Thoracic aorta (tissue), 2 donors: ENCODE measurements at regions not wholly inside any gene's neighbourhood (a gene's known extent, or its start where the extent isn't known, plus 50 kb on each side); places are given as distances from the start of the nearest gene placed in this dataset.
"Not testable (repeated sequence)": the region's sequence is repeated elsewhere in the genome, so short reads cannot be mapped to it uniquely, and the experiment has no call there.

ENCODE experiments used
- ATAC-seq: fragments of 150-250 bp; one replicate; pipeline ENCODE4 v1.8.0; 2017; ENCODE audit warnings: low read depth; ENCODE audit not compliant: insufficient number of reproducible peaks, low FRiP score
- DNase-seq: peaks from one replicate; pipeline ENCODE4 v3.0.0-alpha.2; 2020; ENCODE audit warnings: low spot score
- H3K27ac ChIP-seq, 2 donors: fragments of 200-600 bp; sonication (generic); 1 replicate in 1 of 2; 2 replicates in 1 of 2; pipeline ENCODE4 v1.5.1; 2016; ENCODE audit warnings: mild to moderate bottlenecking in 2 of 2, moderate library complexity in 2 of 2
- H3K27me3 ChIP-seq: fragments of 200-600 bp; sonication (generic); replicated peaks from 2 replicates; pipeline ENCODE4 v1.6.0; 2016; ENCODE audit warnings: mild to moderate bottlenecking; ENCODE audit not compliant: insufficient read depth
- H3K36me3 ChIP-seq: fragments of 200-600 bp; sonication (generic); one replicate; pipeline ENCODE4 v1.5.1; 2016
- H3K4me1 ChIP-seq, 2 donors: fragments of 200-600 bp; sonication (generic); 1 replicate in 1 of 2; 2 replicates in 1 of 2; pipeline versions ENCODE4 v1.5.1 to v1.6.0; 2016; ENCODE audit warnings: low read depth in 2 of 2, mild to moderate bottlenecking in 1 of 2; ENCODE audit not compliant: control insufficient read depth in 1 of 2
- H3K4me3 ChIP-seq: fragments of 200-600 bp; sonication (generic); 2 replicates; pipeline ENCODE4 v1.5.1; 2016; ENCODE audit warnings: mild to moderate bottlenecking
- H3K9me3 ChIP-seq: fragments of 200-600 bp; sonication (generic); 2 replicates; pipeline ENCODE4 v1.5.1; 2016
- TF ChIP-seq, protein P1 (sequence below): fragments of 200-600 bp; sonication (generic); IDR thresholded peaks from one replicate; pipeline ENCODE4 v1.5.1; 2019; ENCODE audit warnings: antibody characterized with exemption

DNA sequence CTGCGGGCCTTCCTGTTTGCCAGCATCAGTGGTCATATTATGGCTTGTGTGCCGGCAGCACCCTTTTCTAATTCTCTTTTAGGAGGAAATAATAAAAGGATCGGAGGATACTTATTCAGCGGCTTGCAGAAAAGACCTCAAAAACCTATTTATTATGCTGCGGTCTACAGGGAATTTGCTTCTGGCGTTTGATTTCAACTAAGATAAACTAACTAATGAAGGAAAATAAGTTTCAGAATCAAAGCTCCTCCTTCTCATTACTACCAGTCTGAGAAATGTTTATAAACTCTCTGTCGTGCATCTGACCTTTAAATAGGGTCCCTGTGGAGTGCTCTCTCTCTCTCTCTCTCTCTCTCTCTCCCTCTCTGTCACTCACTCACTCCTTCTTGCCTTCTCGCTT, 335.0 kb upstream of the GLI3 start:
- TF ChIP-seq, protein P1, sequence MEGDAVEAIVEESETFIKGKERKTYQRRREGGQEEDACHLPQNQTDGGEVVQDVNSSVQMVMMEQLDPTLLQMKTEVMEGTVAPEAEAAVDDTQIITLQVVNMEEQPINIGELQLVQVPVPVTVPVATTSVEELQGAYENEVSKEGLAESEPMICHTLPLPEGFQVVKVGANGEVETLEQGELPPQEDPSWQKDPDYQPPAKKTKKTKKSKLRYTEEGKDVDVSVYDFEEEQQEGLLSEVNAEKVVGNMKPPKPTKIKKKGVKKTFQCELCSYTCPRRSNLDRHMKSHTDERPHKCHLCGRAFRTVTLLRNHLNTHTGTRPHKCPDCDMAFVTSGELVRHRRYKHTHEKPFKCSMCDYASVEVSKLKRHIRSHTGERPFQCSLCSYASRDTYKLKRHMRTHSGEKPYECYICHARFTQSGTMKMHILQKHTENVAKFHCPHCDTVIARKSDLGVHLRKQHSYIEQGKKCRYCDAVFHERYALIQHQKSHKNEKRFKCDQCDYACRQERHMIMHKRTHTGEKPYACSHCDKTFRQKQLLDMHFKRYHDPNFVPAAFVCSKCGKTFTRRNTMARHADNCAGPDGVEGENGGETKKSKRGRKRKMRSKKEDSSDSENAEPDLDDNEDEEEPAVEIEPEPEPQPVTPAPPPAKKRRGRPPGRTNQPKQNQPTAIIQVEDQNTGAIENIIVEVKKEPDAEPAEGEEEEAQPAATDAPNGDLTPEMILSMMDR = no peak
- no peaks in the 10 kb centered on the region for H3K27me3 ChIP-seq
- no peaks in the 10 kb centered on the region for H3K9me3 ChIP-seq
- DNase-seq (no peak), ATAC-seq (no peak)
- no peak overlapping the region for H3K27ac ChIP-seq
- no peaks in the 10 kb centered on the region for H3K36me3 ChIP-seq
- peaks cover 12 to 22% of the 10 kb centered on the region in 2 donors for H3K4me1 ChIP-seq
- H3K4me3 ChIP-seq = no peak overlapping the region

GRCh38 chr7:42570944-42571343, 333.9 kb upstream of the GLI3 start:
- no peaks in the 10 kb centered on the region for H3K36me3 ChIP-seq
- peaks cover 12 to 22% of the 10 kb centered on the region in 2 donors for H3K4me1 ChIP-seq
- no peak for DNase-seq

DNA sequence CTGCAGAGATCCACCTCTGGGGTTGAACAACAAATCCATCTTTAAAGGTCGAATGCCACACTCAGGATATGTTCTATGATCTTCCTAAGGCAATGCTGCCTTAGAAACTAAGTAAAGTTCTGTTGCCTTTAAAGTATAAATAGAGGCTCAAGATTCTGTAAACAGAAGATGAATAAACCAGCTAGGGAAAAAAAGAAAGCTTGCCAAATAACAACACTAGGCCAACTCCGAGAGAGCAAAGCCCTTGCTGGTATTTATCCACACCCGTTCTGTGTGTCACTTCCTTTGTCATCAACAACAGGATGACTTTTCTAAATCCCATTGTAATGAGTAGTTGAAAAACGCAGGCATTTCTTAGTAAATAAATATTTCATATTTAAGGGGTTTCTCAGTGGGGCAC, 330.0 kb upstream of the GLI3 start:
- no peak for ATAC-seq
- no peak overlapping the region for H3K4me3 ChIP-seq
- no peaks in the 10 kb centered on the region for H3K36me3 ChIP-seq
- TF ChIP-seq, protein P1 = no peak
- H3K4me1 ChIP-seq = no peaks in the 10 kb centered on the region
- DNase-seq = no peak
- H3K27me3 ChIP-seq = no peaks in the 10 kb centered on the region
- H3K27ac ChIP-seq = no peak overlapping the region
- H3K9me3 ChIP-seq = no peaks in the 10 kb centered on the region

More at GRCh38 chr7:42570944-42571343, 333.9 kb upstream of the GLI3 start:
- no peaks in the 10 kb centered on the region for H3K9me3 ChIP-seq
- TF ChIP-seq, protein P1 = no peak
- no peak for ATAC-seq
- H3K27me3 ChIP-seq = no peaks in the 10 kb centered on the region
- no peak overlapping the region for H3K4me3 ChIP-seq
- H3K27ac ChIP-seq = no peak overlapping the region

DNA sequence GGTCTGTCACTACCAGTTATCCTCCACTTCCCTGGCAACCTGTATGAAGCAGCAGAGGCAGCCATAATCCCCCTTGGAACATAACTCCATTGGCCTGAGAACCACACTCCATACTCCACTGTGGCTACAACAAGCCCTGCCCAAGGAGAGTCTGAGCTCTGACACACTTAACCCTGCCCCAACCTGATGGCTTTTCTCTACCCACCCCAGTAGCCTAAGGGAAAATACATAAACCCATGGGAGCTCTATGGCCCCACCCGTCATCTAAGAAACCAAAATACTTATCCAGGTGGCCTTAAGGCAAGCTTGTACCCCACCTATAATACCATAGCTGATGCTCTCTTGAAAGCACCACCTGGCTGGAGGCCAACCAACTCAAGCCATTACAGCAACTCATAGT, 324.8 kb upstream of the GLI3 start:
- no peaks in the 10 kb centered on the region for H3K9me3 ChIP-seq
- H3K36me3 ChIP-seq = no peaks in the 10 kb centered on the region
- no peaks in the 10 kb centered on the region for H3K4me1 ChIP-seq
- DNase-seq (no peak), ATAC-seq (no peak)
- no peak overlapping the region for H3K4me3 ChIP-seq
- H3K27me3 ChIP-seq = no peaks in the 10 kb centered on the region
- H3K27ac ChIP-seq = no peak overlapping the region
- TF ChIP-seq, protein P1 = no peak

GRCh38 chr7:42560866-42561265, 323.9 kb upstream of the GLI3 start:
- H3K4me1 ChIP-seq = no peaks in the 10 kb centered on the region
- H3K4me3 ChIP-seq = no peak overlapping the region
- DNase-seq (no peak), ATAC-seq (no peak)
- no peak overlapping the region for H3K27ac ChIP-seq
- no peaks in the 10 kb centered on the region for H3K27me3 ChIP-seq
- no peaks in the 10 kb centered on the region for H3K9me3 ChIP-seq
- TF ChIP-seq, protein P1 = no peak
- H3K36me3 ChIP-seq = no peaks in the 10 kb centered on the region

- H3K36me3 ChIP-seq, H3K4me3 ChIP-seq, H3K27me3 ChIP-seq, H3K4me1 ChIP-seq, ATAC-seq, DNase-seq, H3K27ac ChIP-seq, H3K9me3 ChIP-seq: not testable (repeated sequence)
Measured at GRCh38 chr7:42554932-42555331, 317.9 kb upstream of the GLI3 start.
